ENCODE measurements at regions not wholly inside any gene's neighbourhood (a gene's known extent, or its start where the extent isn't known, plus 50 kb on each side); places are given as distances from the start of the nearest gene placed in this dataset.

DNA sequence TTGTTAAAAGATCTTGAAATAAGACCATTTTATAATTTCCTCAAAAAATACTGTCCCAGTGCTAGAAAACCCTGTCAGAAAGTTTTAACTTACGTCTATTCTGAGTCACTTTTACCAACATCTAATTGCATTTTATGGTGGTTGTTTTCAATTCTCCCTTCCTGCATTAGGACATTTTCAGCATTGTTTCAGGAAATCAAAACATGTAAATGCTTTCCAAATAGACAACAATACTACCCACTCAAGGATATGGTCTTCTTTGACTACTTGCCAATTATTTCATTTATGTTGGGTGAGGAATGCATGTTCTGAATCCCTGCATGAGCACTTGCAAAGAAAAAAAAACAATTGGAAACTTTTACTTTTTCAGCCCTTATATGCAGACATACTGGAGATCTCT is 284.6 kb upstream of the PDE4D start:
- POLR2A ChIA-PET = no interaction called here
- WGBS (ENCODE audit: insufficient coverage) = no CpG with 5 or more reads among the region's 1 CpG

DNA sequence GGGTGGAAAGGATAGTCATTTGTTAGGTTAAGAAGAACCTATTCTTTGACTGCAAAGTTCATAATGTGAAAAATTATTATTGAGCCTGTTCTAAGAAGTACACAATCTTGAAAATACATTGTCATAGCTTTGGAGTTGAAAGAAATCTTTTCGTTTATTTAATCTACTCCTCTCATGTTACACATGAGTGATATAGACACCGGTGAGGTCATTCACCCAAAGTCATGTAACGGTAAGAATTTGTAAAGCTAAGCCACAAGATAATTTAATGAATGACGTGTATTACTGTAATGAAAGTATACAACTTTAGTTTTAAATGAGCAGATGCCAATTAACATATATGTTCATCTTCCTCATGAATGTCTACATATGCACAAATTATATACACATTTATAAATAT is 284.1 kb upstream of the PDE4D start:
- POLR2A ChIA-PET = no interaction called here
- Histone ChIP-seq H3K4me1 (ENCODE audit: control insufficient read depth in 1 of 2, extremely low read depth in 1 of 2, insufficient read depth in 2 of 2, low read length in 2 of 2) (no peaks in the 10 kb centered on the region), H3K36me3 (ENCODE audit: control insufficient read depth in 2 of 2, extremely low read depth in 1 of 2, insufficient read depth in 1 of 2, low read length in 1 of 2) (no peaks in the 10 kb centered on the region), H3K27ac (ENCODE audit: low read length) (no peak overlapping the region), H3K4me3 (ENCODE audit: control insufficient read depth in 1 of 2, extremely low read depth in 1 of 2, low read length in 1 of 2) (no peak overlapping the region), H3K9me3 (no peaks in the 10 kb centered on the region), H3K27me3 (replicated peaks in 1 of 2; ENCODE audit: control insufficient read depth in 2 of 2, extremely low read depth in 1 of 2, insufficient read depth in 2 of 2, low read length in 1 of 2) (no peaks in the 10 kb centered on the region)
- ATAC-seq (replicated peaks in 1 of 4) = no peak
- no peak for DNase-seq
- CTCF ChIA-PET = no interaction called here
- Mint-ChIP-seq H3K27ac (no peak overlapping the region), H3K4me3 (no peak overlapping the region), H3K27me3 (no peaks in the 10 kb centered on the region), H3K4me1 (no peaks in the 10 kb centered on the region), H3K36me3 (no peaks in the 10 kb centered on the region), H3K9me3 (peaks cover 12 to 19% (median 17%) of the 10 kb centered on the region in 3 donors)
- no CpG with 5 or more reads among the region's 4 CpGs for WGBS (ENCODE audit: insufficient coverage)

More for the DNA sequence above, 284.6 kb upstream of the PDE4D start:
- no peak for ATAC-seq (replicated peaks in 1 of 4)
- Mint-ChIP-seq H3K27me3 (no peaks in the 10 kb centered on the region), H3K27ac (no peak overlapping the region), H3K4me1 (no peaks in the 10 kb centered on the region), H3K4me3 (no peak overlapping the region), H3K9me3 (peaks cover 12 to 19% (median 17%) of the 10 kb centered on the region in 3 donors), H3K36me3 (no peaks in the 10 kb centered on the region)
- Histone ChIP-seq H3K27ac (ENCODE audit: low read length) (no peak overlapping the region), H3K36me3 (ENCODE audit: control insufficient read depth in 2 of 2, extremely low read depth in 1 of 2, insufficient read depth in 1 of 2, low read length in 1 of 2) (no peaks in the 10 kb centered on the region), H3K27me3 (replicated peaks in 1 of 2; ENCODE audit: control insufficient read depth in 2 of 2, extremely low read depth in 1 of 2, insufficient read depth in 2 of 2, low read length in 1 of 2) (no peaks in the 10 kb centered on the region), H3K4me3 (ENCODE audit: control insufficient read depth in 1 of 2, extremely low read depth in 1 of 2, low read length in 1 of 2) (no peak overlapping the region), H3K9me3 (no peaks in the 10 kb centered on the region), H3K4me1 (ENCODE audit: control insufficient read depth in 1 of 2, extremely low read depth in 1 of 2, insufficient read depth in 2 of 2, low read length in 2 of 2) (no peaks in the 10 kb centered on the region)
- CTCF ChIA-PET = no interaction called here
- DNase-seq = no peak

DNA sequence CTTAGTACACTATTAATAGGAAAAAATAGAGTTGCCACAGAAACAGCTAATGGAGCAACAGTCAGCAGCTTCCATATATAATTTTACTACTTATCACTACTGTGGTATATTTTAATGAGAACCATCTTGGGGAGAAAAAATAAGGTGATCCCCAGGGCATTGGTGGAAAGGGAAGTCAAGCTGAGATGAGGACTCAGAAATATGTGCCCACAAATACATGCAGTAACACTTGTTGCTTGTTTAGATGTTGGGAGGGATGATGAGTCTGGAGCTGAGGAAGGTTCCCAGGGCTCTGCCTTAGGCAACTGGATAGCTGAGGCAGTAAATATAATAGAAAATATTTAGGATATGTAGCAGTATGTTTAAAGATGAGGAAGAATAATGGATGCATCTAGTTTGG is 280.1 kb upstream of the PDE4D start:
- no peak for ATAC-seq (replicated peaks in 1 of 4)
- H3K9me3 Mint-ChIP-seq = peaks cover 12 to 22% (median 19%) of the 10 kb centered on the region in 3 donors
- CTCF ChIA-PET = no interaction called here

DNA sequence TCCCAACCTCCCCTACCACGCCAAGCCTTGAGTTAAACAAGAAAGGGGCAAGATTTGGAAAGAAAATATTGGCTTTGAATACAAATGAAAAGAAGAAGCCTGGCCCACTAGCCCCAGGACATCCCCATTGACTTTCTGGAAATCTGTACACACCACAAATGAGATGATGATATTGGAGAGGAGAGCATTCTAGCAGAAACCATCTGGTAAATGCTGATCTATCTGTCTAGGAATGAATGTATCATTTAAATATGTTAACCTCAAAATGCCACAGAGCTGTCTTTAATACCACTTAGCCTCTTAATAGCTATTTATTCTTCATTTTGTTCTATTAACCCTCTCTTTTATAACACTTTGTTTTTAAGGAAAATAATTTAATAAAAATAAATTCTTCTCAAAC is 270.2 kb upstream of the PDE4D start:
- no peaks in the 10 kb centered on the region for H3K9me3 ChIP-seq
- no peak overlapping the region for H3K4me3 ChIP-seq (ENCODE audit: control insufficient read depth in 1 of 2, extremely low read depth in 1 of 2, low read length in 1 of 2)
- H3K27me3 Mint-ChIP-seq = no peaks in the 10 kb centered on the region
- H3K4me3 Mint-ChIP-seq = no peak overlapping the region
- H3K27ac ChIP-seq (ENCODE audit: low read length) = no peak overlapping the region
- no peaks in the 10 kb centered on the region for H3K36me3 Mint-ChIP-seq
- H3K27me3 ChIP-seq (replicated peaks in 1 of 2; ENCODE audit: control insufficient read depth in 2 of 2, extremely low read depth in 1 of 2, insufficient read depth in 2 of 2, low read length in 1 of 2) = no peaks in the 10 kb centered on the region
- ChIA-PET CTCF (no interaction called here), POLR2A (no interaction called here)
- no peaks in the 10 kb centered on the region for H3K4me1 ChIP-seq (ENCODE audit: control insufficient read depth in 1 of 2, extremely low read depth in 1 of 2, insufficient read depth in 2 of 2, low read length in 2 of 2)
- no peaks in the 10 kb centered on the region for H3K36me3 ChIP-seq (ENCODE audit: control insufficient read depth in 2 of 2, extremely low read depth in 1 of 2, insufficient read depth in 1 of 2, low read length in 1 of 2)
- no peak overlapping the region for H3K27ac Mint-ChIP-seq
- WGBS (ENCODE audit: insufficient coverage) = no CpG with 5 or more reads among the region's 1 CpG
- peaks cover 4 to 17% (median 5%) of the 10 kb centered on the region in 3 donors for H3K9me3 Mint-ChIP-seq
- ATAC-seq (replicated peaks in 1 of 4) = no peak
- no peaks in the 10 kb centered on the region for H3K4me1 Mint-ChIP-seq
- DNase-seq = no peak

More for the DNA sequence above, 280.1 kb upstream of the PDE4D start:
- Histone ChIP-seq H3K9me3 (no peaks in the 10 kb centered on the region), H3K27me3 (replicated peaks in 1 of 2; ENCODE audit: control insufficient read depth in 2 of 2, extremely low read depth in 1 of 2, insufficient read depth in 2 of 2, low read length in 1 of 2) (no peaks in the 10 kb centered on the region), H3K4me3 (ENCODE audit: control insufficient read depth in 1 of 2, extremely low read depth in 1 of 2, low read length in 1 of 2) (no peak overlapping the region), H3K27ac (ENCODE audit: low read length) (no peak overlapping the region), H3K36me3 (ENCODE audit: control insufficient read depth in 2 of 2, extremely low read depth in 1 of 2, insufficient read depth in 1 of 2, low read length in 1 of 2) (no peaks in the 10 kb centered on the region), H3K4me1 (ENCODE audit: control insufficient read depth in 1 of 2, extremely low read depth in 1 of 2, insufficient read depth in 2 of 2, low read length in 2 of 2) (no peaks in the 10 kb centered on the region)
- no peak overlapping the region for H3K4me3 Mint-ChIP-seq
- POLR2A ChIA-PET = interaction anchor here in 1 of 2 donors (0.6 kb wide), 1 partner anchor 84 kb away, joined by 3 read pairs; no protein-coding TSS in a partner anchor
- no peak for DNase-seq
- H3K27me3 Mint-ChIP-seq = no peaks in the 10 kb centered on the region
- H3K27ac Mint-ChIP-seq = no peak overlapping the region
- no peaks in the 10 kb centered on the region for H3K4me1 Mint-ChIP-seq
- no peaks in the 10 kb centered on the region for H3K36me3 Mint-ChIP-seq

DNA sequence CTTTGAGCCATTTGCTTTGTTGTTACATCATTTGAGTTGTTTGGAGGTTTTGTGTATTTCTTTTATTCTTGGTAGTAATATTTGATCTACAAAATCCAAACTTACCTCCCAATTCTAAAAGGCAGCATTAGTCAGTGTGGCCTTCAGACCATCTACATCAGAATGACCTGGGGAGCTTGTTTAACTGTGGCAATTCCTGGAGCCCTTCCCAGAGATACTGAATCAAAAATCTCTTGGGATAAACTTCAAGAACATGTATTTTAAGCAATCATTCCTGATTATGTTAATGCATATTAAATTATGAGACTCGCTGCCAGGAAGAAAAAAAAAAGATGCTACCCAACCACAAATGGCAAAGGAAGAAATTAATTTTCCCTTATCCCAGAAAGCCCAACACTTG is 268.9 kb upstream of the PDE4D start:
- DNase-seq = no peak
- Histone ChIP-seq H3K9me3 (no peaks in the 10 kb centered on the region), H3K36me3 (ENCODE audit: control insufficient read depth in 2 of 2, extremely low read depth in 1 of 2, insufficient read depth in 1 of 2, low read length in 1 of 2) (no peaks in the 10 kb centered on the region), H3K27me3 (replicated peaks in 1 of 2; ENCODE audit: control insufficient read depth in 2 of 2, extremely low read depth in 1 of 2, insufficient read depth in 2 of 2, low read length in 1 of 2) (no peaks in the 10 kb centered on the region), H3K4me1 (ENCODE audit: control insufficient read depth in 1 of 2, extremely low read depth in 1 of 2, insufficient read depth in 2 of 2, low read length in 2 of 2) (no peaks in the 10 kb centered on the region), H3K27ac (ENCODE audit: low read length) (no peak overlapping the region), H3K4me3 (ENCODE audit: control insufficient read depth in 1 of 2, extremely low read depth in 1 of 2, low read length in 1 of 2) (no peak overlapping the region)
- no peak overlapping the region for H3K4me3 Mint-ChIP-seq
- ChIA-PET POLR2A (no interaction called here), CTCF (no interaction called here)
- no peaks in the 10 kb centered on the region for H3K4me1 Mint-ChIP-seq
- ATAC-seq (replicated peaks in 1 of 4) = no peak
- no peak overlapping the region for H3K27ac Mint-ChIP-seq
- H3K27me3 Mint-ChIP-seq = no peaks in the 10 kb centered on the region
- no CpG with 5 or more reads among the region's 1 CpG for WGBS (ENCODE audit: insufficient coverage)
- H3K36me3 Mint-ChIP-seq = no peaks in the 10 kb centered on the region
- H3K9me3 Mint-ChIP-seq = peaks cover 0 to 8% (median 7%) of the 10 kb centered on the region in 3 donors

DNA sequence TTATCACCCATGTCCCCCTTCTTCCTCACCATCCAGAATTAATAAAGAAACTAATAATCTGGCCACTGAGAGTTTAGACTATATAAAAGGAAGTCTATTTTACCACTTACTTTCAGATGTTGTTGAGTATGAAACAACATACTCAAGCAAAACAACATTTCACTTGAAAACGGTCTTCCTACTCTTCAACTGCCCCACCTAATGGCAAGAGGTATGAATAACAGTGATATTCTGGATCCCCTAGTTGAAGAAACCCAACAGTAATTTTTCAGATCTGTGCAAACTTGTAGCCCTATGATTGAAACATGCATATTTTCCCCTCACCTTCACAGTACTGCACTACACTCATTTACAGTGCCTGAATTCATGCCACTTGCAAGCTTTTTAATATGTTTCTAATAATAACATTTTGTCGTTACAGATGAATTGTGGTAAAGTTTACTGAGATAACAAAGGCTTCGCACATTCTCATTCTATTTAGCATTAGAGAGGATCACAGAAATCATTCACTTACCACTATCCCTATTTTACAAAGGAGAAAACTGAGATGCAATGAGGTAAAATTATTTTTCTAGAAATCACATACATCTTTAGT is 267.9 kb upstream of the PDE4D start:
- DNase-seq (no peak), ATAC-seq (replicated peaks in 1 of 4) (no peak)
- no peaks in the 10 kb centered on the region for H3K36me3 Mint-ChIP-seq
- CTCF ChIA-PET = no interaction called here
- POLR2A ChIA-PET = no interaction called here
- Histone ChIP-seq H3K4me1 (ENCODE audit: control insufficient read depth in 1 of 2, extremely low read depth in 1 of 2, insufficient read depth in 2 of 2, low read length in 2 of 2) (no peaks in the 10 kb centered on the region), H3K9me3 (no peaks in the 10 kb centered on the region), H3K27me3 (replicated peaks in 1 of 2; ENCODE audit: control insufficient read depth in 2 of 2, extremely low read depth in 1 of 2, insufficient read depth in 2 of 2, low read length in 1 of 2) (no peaks in the 10 kb centered on the region), H3K36me3 (ENCODE audit: control insufficient read depth in 2 of 2, extremely low read depth in 1 of 2, insufficient read depth in 1 of 2, low read length in 1 of 2) (no peaks in the 10 kb centered on the region), H3K4me3 (ENCODE audit: control insufficient read depth in 1 of 2, extremely low read depth in 1 of 2, low read length in 1 of 2) (no peak overlapping the region), H3K27ac (ENCODE audit: low read length) (no peak overlapping the region)
- no peaks in the 10 kb centered on the region for H3K27me3 Mint-ChIP-seq
- H3K9me3 Mint-ChIP-seq = peaks cover 0 to 7% (median 4%) of the 10 kb centered on the region in 3 donors
- no peak overlapping the region for H3K27ac Mint-ChIP-seq
- no peaks in the 10 kb centered on the region for H3K4me1 Mint-ChIP-seq
- WGBS (ENCODE audit: insufficient coverage) = no CpG with 5 or more reads among the region's 3 CpGs
- H3K4me3 Mint-ChIP-seq = no peak overlapping the region

DNA sequence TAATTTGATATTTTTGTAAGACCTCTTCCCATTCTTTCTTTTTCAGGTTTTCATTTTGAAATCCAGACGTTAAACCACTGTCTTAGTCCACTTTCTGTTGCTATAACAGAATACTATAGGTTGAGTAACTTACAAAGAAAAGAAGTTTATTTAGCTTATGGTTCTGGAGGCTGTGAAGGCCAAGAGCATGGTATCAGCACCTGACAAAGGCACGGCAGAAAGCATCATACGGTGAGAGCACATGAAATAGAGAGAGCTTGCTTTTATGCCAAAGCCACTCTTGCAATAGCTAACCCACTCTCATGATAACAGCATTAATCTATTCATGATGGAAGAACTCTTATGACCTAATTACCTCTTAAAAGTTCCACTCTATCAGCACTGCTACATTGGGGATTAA is 255.6 kb upstream of the PDE4D start:
- POLR2A ChIA-PET = no interaction called here
- no peaks in the 10 kb centered on the region for H3K9me3 ChIP-seq
- Mint-ChIP-seq H3K9me3 (peaks cover 7 to 27% (median 14%) of the 10 kb centered on the region in 3 donors), H3K27ac (no peak overlapping the region), H3K4me1 (no peaks in the 10 kb centered on the region), H3K27me3 (no peaks in the 10 kb centered on the region), H3K36me3 (no peaks in the 10 kb centered on the region), H3K4me3 (no peak overlapping the region)
- ATAC-seq (replicated peaks in 1 of 4) = no peak
- no peak for DNase-seq
- H3K4me1 ChIP-seq (ENCODE audit: control insufficient read depth in 1 of 2, extremely low read depth in 1 of 2, insufficient read depth in 2 of 2, low read length in 2 of 2) = no peaks in the 10 kb centered on the region
- WGBS (ENCODE audit: insufficient coverage) = no CpG with 5 or more reads among the region's 3 CpGs
- H3K27ac ChIP-seq (ENCODE audit: low read length) = no peak overlapping the region
- no peak overlapping the region for H3K4me3 ChIP-seq (ENCODE audit: control insufficient read depth in 1 of 2, extremely low read depth in 1 of 2, low read length in 1 of 2)
- CTCF ChIA-PET = no interaction called here
- no peaks in the 10 kb centered on the region for H3K36me3 ChIP-seq (ENCODE audit: control insufficient read depth in 2 of 2, extremely low read depth in 1 of 2, insufficient read depth in 1 of 2, low read length in 1 of 2)
- no peaks in the 10 kb centered on the region for H3K27me3 ChIP-seq (replicated peaks in 1 of 2; ENCODE audit: control insufficient read depth in 2 of 2, extremely low read depth in 1 of 2, insufficient read depth in 2 of 2, low read length in 1 of 2)
